ENCODE measurements at regions not wholly inside any gene's neighbourhood (a gene's known extent, or its start where the extent isn't known, plus 50 kb on each side); places are given as distances from the start of the nearest gene placed in this dataset.
A peak's percentile ranks its signal among the peaks of the same experiment; 100 is the strongest.

DNA sequence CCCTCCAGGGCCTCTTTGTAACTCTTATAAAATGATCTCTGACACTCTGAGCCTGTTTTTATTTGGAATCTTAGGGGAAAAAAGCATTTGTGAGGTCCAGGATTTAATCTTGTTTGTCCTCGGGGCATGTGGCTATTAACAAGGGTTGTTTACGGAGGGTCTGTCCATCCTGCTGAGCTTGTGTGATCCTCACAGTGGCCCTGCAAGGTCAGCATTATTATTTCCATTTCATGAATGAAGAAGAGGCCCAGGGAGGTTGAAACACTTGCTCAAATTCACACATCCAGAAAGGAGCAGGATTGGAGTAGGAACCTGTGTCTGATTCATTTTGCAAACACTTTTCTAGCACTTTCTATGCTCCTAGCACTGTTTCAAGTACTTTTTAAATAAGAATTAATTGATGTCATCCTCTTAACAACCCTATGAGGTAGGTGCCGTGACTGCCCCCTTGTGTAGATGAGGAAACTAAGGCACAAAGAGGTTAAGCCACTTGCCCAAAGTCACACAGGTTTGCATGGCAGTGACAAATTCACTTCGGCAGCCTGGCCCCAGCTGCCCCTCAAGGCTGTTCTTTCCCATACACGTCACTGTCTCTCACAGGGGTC lies 178.9 kb downstream of the MIS18A start:
- TF ChIP-seq, protein P1, sequence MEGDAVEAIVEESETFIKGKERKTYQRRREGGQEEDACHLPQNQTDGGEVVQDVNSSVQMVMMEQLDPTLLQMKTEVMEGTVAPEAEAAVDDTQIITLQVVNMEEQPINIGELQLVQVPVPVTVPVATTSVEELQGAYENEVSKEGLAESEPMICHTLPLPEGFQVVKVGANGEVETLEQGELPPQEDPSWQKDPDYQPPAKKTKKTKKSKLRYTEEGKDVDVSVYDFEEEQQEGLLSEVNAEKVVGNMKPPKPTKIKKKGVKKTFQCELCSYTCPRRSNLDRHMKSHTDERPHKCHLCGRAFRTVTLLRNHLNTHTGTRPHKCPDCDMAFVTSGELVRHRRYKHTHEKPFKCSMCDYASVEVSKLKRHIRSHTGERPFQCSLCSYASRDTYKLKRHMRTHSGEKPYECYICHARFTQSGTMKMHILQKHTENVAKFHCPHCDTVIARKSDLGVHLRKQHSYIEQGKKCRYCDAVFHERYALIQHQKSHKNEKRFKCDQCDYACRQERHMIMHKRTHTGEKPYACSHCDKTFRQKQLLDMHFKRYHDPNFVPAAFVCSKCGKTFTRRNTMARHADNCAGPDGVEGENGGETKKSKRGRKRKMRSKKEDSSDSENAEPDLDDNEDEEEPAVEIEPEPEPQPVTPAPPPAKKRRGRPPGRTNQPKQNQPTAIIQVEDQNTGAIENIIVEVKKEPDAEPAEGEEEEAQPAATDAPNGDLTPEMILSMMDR (IDR thresholded peaks at IDR 0.05; ENCODE audit: low read depth, low read length, missing control alignments), result no peak
- in situ Hi-C loops (cut with HindIII; ENCODE audit: low sequenced_read_pairs), result no loop called here
- DNase-seq (ENCODE audit: low read depth), result no peak
- no peak overlapping the region for H3K4me3 ChIP-seq (ENCODE audit: low read depth, low read length)

DNA sequence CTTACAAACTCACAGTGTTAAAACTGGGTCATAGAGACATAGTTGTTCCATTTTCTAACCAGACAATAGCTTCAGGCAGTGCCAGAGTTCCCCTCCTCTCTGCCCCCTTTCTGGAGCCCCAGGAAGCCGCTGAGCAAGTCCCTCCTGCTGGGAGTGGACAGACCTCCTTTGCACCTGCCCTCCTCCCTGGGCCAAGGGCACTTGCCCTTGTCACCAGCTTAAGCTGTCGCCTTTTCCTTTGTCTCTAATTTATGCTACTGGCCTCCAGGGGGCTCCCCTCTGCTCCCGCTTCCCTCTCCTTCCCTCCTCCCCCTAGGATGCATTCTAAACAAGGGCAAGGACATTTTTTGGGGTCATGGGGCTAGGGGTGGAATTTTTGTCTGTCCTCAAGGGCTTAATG lies 182.4 kb downstream of the MIS18A start:
- TF ChIP-seq, protein P1 (IDR thresholded peaks at IDR 0.05; ENCODE audit: low read depth, low read length, missing control alignments), result peak; percentile 39
- no peak overlapping the region for H3K4me3 ChIP-seq (ENCODE audit: low read depth, low read length)
- in situ Hi-C loops (cut with HindIII; ENCODE audit: low sequenced_read_pairs), result no loop called here
- no peak for DNase-seq (ENCODE audit: low read depth)

DNA sequence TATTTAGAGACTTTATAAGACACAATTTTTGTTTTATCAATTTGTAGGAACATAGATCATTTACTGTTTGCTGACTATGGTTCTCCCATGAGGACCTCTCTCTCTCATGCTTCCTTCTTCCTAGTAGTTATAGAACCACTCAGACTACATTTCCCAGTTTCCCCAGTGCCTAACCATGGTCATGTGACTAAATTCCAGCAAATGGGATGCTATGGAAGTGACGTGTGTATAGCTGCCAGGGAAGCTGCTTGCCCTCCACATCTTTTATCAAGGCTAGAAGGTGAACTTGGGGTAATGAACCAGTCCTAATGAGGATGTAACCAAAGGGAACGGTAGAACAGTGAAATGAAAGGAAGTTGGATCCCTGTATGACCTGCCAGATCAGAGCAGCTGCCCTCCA lies 184.0 kb downstream of the MIS18A start:
- in situ Hi-C loops (cut with HindIII; ENCODE audit: low sequenced_read_pairs), result no loop called here
- TF ChIP-seq, protein P1 (IDR thresholded peaks at IDR 0.05; ENCODE audit: low read depth, low read length, missing control alignments), result no peak
- no peak for DNase-seq (ENCODE audit: low read depth)
- H3K4me3 ChIP-seq (ENCODE audit: low read depth, low read length), result no peak overlapping the region

DNA sequence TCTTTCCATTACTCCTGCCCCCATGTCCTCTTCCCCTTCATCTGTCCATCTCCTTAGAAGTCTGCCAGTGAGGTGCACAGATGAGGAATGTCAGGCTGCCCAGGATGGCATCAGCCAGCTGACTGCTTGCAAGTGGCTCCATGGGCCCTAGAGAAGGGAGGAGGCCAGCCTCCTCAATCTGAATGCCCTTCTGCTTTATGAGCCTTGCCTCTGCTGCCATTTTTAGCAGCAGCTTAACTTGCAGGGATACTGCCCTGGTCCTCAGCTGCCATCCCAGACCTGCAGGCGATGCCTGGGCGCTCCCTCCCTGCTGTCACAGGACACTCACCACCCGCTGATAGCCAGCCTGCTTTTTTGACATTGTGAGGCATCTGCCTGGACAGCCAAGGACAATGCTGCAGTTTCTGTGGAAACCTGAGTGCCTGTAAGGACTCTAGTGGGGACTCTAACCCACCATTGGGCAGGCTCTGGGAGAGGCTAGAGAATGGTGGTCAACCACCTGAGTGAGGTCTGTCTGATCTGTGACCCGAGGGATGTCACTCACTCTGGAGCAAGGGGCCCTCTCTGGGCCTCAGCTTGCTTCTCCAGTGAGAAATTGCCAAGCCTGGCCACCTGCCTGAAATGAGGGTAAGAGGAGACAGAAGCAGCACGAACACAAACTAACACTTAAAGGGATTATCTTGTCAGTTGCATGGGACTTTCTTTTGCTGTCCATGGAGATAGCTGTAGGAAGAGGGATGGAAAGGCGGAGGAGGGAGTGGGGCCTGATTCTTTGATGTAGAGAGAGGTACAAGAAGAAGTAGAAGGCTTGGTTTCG lies 185.0 kb downstream of the MIS18A start:
- TF ChIP-seq, protein P1 (IDR thresholded peaks at IDR 0.05; ENCODE audit: low read depth, low read length, missing control alignments), result no peak
- no peak overlapping the region for H3K4me3 ChIP-seq (ENCODE audit: low read depth, low read length)
- in situ Hi-C loops (cut with HindIII; ENCODE audit: low sequenced_read_pairs), result no loop called here
- no peak for DNase-seq (ENCODE audit: low read depth)

DNA sequence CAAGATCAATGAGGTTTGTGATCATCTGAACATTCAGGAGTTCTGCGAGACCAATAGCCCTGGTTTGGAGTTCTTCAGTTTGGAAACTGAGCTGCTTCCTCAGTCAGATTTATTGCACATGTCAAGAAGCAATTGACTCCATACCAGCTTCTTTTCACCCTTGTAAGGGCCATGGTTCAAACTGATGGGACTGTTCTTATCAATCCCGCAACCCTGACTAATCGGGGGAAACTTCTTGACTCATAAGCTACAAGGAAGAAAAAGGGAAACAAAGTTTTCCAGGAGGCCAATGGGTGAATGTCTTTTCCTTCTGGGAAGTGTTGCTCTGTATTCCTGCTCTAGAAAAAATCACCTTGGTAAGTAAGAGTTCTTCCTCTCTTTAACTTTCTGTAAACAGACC lies 187.9 kb downstream of the MIS18A start:
- TF ChIP-seq, protein P1 (IDR thresholded peaks at IDR 0.05; ENCODE audit: low read depth, low read length, missing control alignments), result no peak
- no peak for DNase-seq (ENCODE audit: low read depth)
- in situ Hi-C loops (cut with HindIII; ENCODE audit: low sequenced_read_pairs), result no loop called here
- H3K4me3 ChIP-seq (ENCODE audit: low read depth, low read length), result no peak overlapping the region

DNA sequence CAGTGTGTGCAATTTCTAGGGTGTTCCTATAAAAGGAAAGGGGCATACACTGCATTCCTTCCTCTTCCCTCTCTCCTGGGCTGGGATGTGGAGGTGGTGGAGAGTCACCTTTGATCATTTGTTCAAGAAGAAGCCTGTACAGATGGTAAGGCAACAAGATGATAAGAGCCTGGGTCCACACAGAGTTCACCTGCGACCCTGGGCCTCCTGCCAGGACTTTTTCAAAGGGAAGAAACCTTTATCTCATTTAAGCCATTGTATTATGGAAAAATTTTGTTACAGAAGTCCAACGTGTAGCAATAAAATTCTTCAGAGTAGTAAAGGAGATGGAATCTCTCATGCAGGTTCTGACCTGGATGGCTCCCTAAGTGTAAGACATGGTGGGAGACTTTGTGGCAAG lies 189.1 kb downstream of the MIS18A start:
- in situ Hi-C loops (cut with HindIII; ENCODE audit: low sequenced_read_pairs), result no loop called here

More for the DNA sequence above, 189.1 kb downstream of the MIS18A start:
- TF ChIP-seq, protein P1 (IDR thresholded peaks at IDR 0.05; ENCODE audit: low read depth, low read length, missing control alignments), result no peak
- H3K4me3 ChIP-seq (ENCODE audit: low read depth, low read length), result no peak overlapping the region
- DNase-seq (ENCODE audit: low read depth), result no peak
